Natural killer cell treated with Interleukin-12 subunit alpha and Interleukin-12 subunit beta and Interleukin-15 and Interleukin-18, amount 100 ng/mL, for 72 hours (primary cell): ENCODE measurements at regions not wholly inside any gene's neighbourhood (a gene's known extent, or its start where the extent isn't known, plus 50 kb on each side); places are given as distances from the start of the nearest gene placed in this dataset.

Experiments
- ATAC-seq, 2 donors: fragments of 150-1000 bp; cut with Tn5 transposase in 1 of 2; sonication (Bioruptor Pico), chemical (Tn5 transposase) in 1 of 2; 2 replicates each; pipeline ENCODE4 v1.10.0; 2021
- DNase-seq: peaks from one replicate; pipeline ENCODE4 v3.0.0; 2022; ENCODE audit warnings: low spot score
- H3K27ac Mint-ChIP-seq, 2 donors: 1 replicate in 1 of 2; 2 replicates in 1 of 2; pipeline ENCODE4 v1.8.0; 2022; ENCODE audit warnings: mixed read lengths in 2 of 2, mild to moderate bottlenecking in 1 of 2, moderate library complexity in 1 of 2
- H3K27me3 Mint-ChIP-seq, 2 donors: 1 replicate in 1 of 2; 2 replicates in 1 of 2; pipeline ENCODE4 v1.8.0; 2022; ENCODE audit warnings: mixed read lengths in 2 of 2
- H3K36me3 Mint-ChIP-seq: one replicate; pipeline ENCODE4 v1.8.0; 2022; ENCODE audit warnings: mixed read lengths
- H3K4me1 Mint-ChIP-seq, 2 donors: 1 replicate in 1 of 2; 2 replicates in 1 of 2; pipeline ENCODE4 v1.8.0; 2022; ENCODE audit warnings: low read depth in 2 of 2, mixed read lengths in 2 of 2, mild to moderate bottlenecking in 1 of 2
- H3K4me3 Mint-ChIP-seq: one replicate; pipeline ENCODE4 v1.8.0; 2022; ENCODE audit warnings: mixed read lengths
- H3K9me3 Mint-ChIP-seq: 2 replicates; pipeline ENCODE4 v1.8.0; 2022; ENCODE audit warnings: mixed read lengths

- ATAC-seq: no peak
- H3K4me3 Mint-ChIP-seq: no peak overlapping the region
- H3K4me1 Mint-ChIP-seq: no peaks in the 10 kb centered on the region
- DNase-seq: no peak
- no peak overlapping the region for H3K27ac Mint-ChIP-seq
- no peaks in the 10 kb centered on the region for H3K27me3 Mint-ChIP-seq
- H3K9me3 Mint-ChIP-seq: no peaks in the 10 kb centered on the region
- no peaks in the 10 kb centered on the region for H3K36me3 Mint-ChIP-seq
These were observed 247.3 kb upstream of the SUCLG2 start for GRCh38 chr3:67901681-67902080.

GRCh38 chr3:67898916-67899315 is 244.5 kb upstream of the SUCLG2 start:
- ATAC-seq (no peak), DNase-seq (no peak)
- Mint-ChIP-seq H3K27me3 (peaks cover 5 to 15% of the 10 kb centered on the region in 2 donors), H3K4me1 (no peaks in the 10 kb centered on the region), H3K9me3 (no peaks in the 10 kb centered on the region), H3K36me3 (no peaks in the 10 kb centered on the region), H3K27ac (no peak overlapping the region), H3K4me3 (no peak overlapping the region)

GRCh38 chr3:67897351-67898336 is 243.2 kb upstream of the SUCLG2 start:
- Mint-ChIP-seq H3K4me3 (no peak overlapping the region), H3K9me3 (no peaks in the 10 kb centered on the region), H3K27me3 (peaks cover 5 to 15% of the 10 kb centered on the region in 2 donors), H3K36me3 (no peaks in the 10 kb centered on the region), H3K4me1 (no peaks in the 10 kb centered on the region), H3K27ac (no peak overlapping the region)
- ATAC-seq (no peak), DNase-seq (no peak)

- Mint-ChIP-seq H3K4me3 (no peak overlapping the region), H3K27ac (no peak overlapping the region), H3K36me3 (no peaks in the 10 kb centered on the region), H3K9me3 (no peaks in the 10 kb centered on the region), H3K27me3 (peaks cover 5 to 15% of the 10 kb centered on the region in 2 donors), H3K4me1 (no peaks in the 10 kb centered on the region)
- ATAC-seq (no peak), DNase-seq (no peak)
These were observed 241.7 kb upstream of the SUCLG2 start for GRCh38 chr3:67896130-67896529.

GRCh38 chr3:67894510-67894909 is 240.1 kb upstream of the SUCLG2 start:
- Mint-ChIP-seq H3K27me3 (peaks cover 5 to 15% of the 10 kb centered on the region in 2 donors), H3K27ac (no peak overlapping the region), H3K36me3 (peaks cover 11% of the 10 kb centered on the region), H3K4me1 (no peaks in the 10 kb centered on the region), H3K9me3 (peaks cover 3% of the 10 kb centered on the region), H3K4me3 (no peak overlapping the region)
- DNase-seq (no peak), ATAC-seq (no peak)

- Mint-ChIP-seq H3K4me3 (no peak overlapping the region), H3K27ac (no peak overlapping the region), H3K9me3 (no peaks in the 10 kb centered on the region), H3K27me3 (peaks cover 2 to 6% of the 10 kb centered on the region in 2 donors), H3K36me3 (peaks cover 2% of the 10 kb centered on the region), H3K4me1 (no peaks in the 10 kb centered on the region)
- DNase-seq: no peak
- no peak for ATAC-seq
These were observed 229.9 kb upstream of the SUCLG2 start for GRCh38 chr3:67884345-67884744.

GRCh38 chr3:67883766-67884165 is 229.4 kb upstream of the SUCLG2 start:
- DNase-seq (no peak), ATAC-seq (no peak)
- Mint-ChIP-seq H3K27me3 (peaks cover 2 to 6% of the 10 kb centered on the region in 2 donors), H3K4me3 (no peak overlapping the region), H3K4me1 (no peaks in the 10 kb centered on the region), H3K36me3 (no peaks in the 10 kb centered on the region), H3K27ac (no peak overlapping the region), H3K9me3 (no peaks in the 10 kb centered on the region)

- H3K27ac Mint-ChIP-seq: no peak overlapping the region
- ATAC-seq (no peak), DNase-seq (no peak)
- peaks cover 2 to 6% of the 10 kb centered on the region in 2 donors for H3K27me3 Mint-ChIP-seq
- H3K4me3 Mint-ChIP-seq: no peak overlapping the region
- H3K36me3 Mint-ChIP-seq: no peaks in the 10 kb centered on the region
- H3K4me1 Mint-ChIP-seq: no peaks in the 10 kb centered on the region
- H3K9me3 Mint-ChIP-seq: no peaks in the 10 kb centered on the region
These were observed 228.6 kb upstream of the SUCLG2 start for GRCh38 chr3:67882981-67883380.

- Mint-ChIP-seq H3K36me3 (no peaks in the 10 kb centered on the region), H3K4me1 (no peaks in the 10 kb centered on the region), H3K9me3 (no peaks in the 10 kb centered on the region), H3K27me3 (peaks cover 2 to 14% of the 10 kb centered on the region in 2 donors), H3K27ac (no peak overlapping the region), H3K4me3 (no peak overlapping the region)
- ATAC-seq (no peak), DNase-seq (no peak)
These were observed 221.8 kb upstream of the SUCLG2 start for GRCh38 chr3:67876261-67876660.

- Mint-ChIP-seq H3K27me3 (peaks cover 2 to 14% of the 10 kb centered on the region in 2 donors), H3K27ac (no peak overlapping the region), H3K4me3 (no peak overlapping the region), H3K4me1 (no peaks in the 10 kb centered on the region), H3K36me3 (no peaks in the 10 kb centered on the region), H3K9me3 (no peaks in the 10 kb centered on the region)
- ATAC-seq: no peak
- DNase-seq: no peak
These were observed 221.4 kb upstream of the SUCLG2 start for GRCh38 chr3:67875858-67876257.

GRCh38 chr3:67875338-67875737 is 220.9 kb upstream of the SUCLG2 start:
- H3K27ac Mint-ChIP-seq: no peak overlapping the region
- H3K36me3 Mint-ChIP-seq: no peaks in the 10 kb centered on the region
- H3K4me3 Mint-ChIP-seq: no peak overlapping the region
- no peak for DNase-seq
- peaks cover 0 to 14% of the 10 kb centered on the region in 2 donors for H3K27me3 Mint-ChIP-seq
- no peaks in the 10 kb centered on the region for H3K9me3 Mint-ChIP-seq
- no peaks in the 10 kb centered on the region for H3K4me1 Mint-ChIP-seq
- no peak for ATAC-seq

- ATAC-seq (no peak), DNase-seq (no peak)
- H3K36me3 Mint-ChIP-seq: no peaks in the 10 kb centered on the region
- H3K4me1 Mint-ChIP-seq: no peaks in the 10 kb centered on the region
- H3K27me3 Mint-ChIP-seq: peaks cover 0 to 3% of the 10 kb centered on the region in 2 donors
- no peaks in the 10 kb centered on the region for H3K9me3 Mint-ChIP-seq
- H3K27ac Mint-ChIP-seq: no peak overlapping the region
- no peak overlapping the region for H3K4me3 Mint-ChIP-seq
These were observed 216.1 kb upstream of the SUCLG2 start for GRCh38 chr3:67870477-67870876.

GRCh38 chr3:67866571-67866970 is 212.2 kb upstream of the SUCLG2 start:
- Mint-ChIP-seq H3K27ac (no peak overlapping the region), H3K36me3 (no peaks in the 10 kb centered on the region), H3K27me3 (no peaks in the 10 kb centered on the region), H3K9me3 (no peaks in the 10 kb centered on the region), H3K4me3 (no peak overlapping the region), H3K4me1 (no peaks in the 10 kb centered on the region)
- DNase-seq (no peak), ATAC-seq (no peak)

GRCh38 chr3:67864587-67865183 is 210.3 kb upstream of the SUCLG2 start:
- Mint-ChIP-seq H3K4me1 (no peaks in the 10 kb centered on the region), H3K27ac (no peak overlapping the region), H3K27me3 (peaks cover 0 to 7% of the 10 kb centered on the region in 2 donors), H3K9me3 (no peaks in the 10 kb centered on the region), H3K36me3 (no peaks in the 10 kb centered on the region), H3K4me3 (no peak overlapping the region)
- no peak for ATAC-seq
- DNase-seq: no peak
